ENCODE measurements at regions not wholly inside any gene's neighbourhood (a gene's known extent, or its start where the extent isn't known, plus 50 kb on each side); places are given as distances from the start of the nearest gene placed in this dataset.

DNA sequence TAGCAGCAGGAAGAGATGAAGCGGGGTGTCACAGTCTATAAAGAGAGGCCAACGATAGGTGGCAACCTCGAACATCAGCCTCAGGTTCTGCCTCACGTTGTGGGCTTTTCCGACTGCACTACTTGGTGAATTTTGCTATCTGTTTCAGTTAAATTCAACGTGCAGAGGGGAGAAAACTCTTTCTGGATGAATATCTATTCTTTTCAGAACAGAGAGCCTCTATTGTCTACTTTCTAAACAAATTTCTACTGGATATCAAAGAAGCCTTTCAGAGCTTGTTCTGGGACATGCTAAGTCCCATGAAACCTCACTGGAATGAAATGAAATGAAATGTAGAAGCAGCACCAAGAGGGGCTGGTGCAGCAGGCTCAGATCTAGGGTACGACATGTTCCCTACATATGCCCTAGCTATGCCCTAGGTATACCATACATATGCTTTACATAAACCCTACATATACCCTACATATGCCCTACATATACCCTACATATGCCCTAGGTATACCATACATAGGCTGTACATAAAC, 116.5 kb upstream of the TRIM2 start:
- WGBS, 2 donors = 58 to 67% methylated on average over 7 of the region's 7 CpGs
- Histone ChIP-seq H3K9me3 (no peaks in the 10 kb centered on the region), H3K27ac (peak overlapping the region in 3 of 4 donors; percentile 11 to 85 (median 65)), H3K27me3 (no peaks in the 10 kb centered on the region), H3K36me3 (no peaks in the 10 kb centered on the region), H3K4me1 (peaks cover 0 to 62% (median 33%) of the 10 kb centered on the region in 4 donors), H3K4me3 (no peak overlapping the region)
- TF ChIP-seq POLR2A (IDR thresholded peaks at IDR 0.05) (no peak), EP300 (IDR thresholded peaks at IDR 0.05) (no peak)
- TF ChIP-seq, protein P1, sequence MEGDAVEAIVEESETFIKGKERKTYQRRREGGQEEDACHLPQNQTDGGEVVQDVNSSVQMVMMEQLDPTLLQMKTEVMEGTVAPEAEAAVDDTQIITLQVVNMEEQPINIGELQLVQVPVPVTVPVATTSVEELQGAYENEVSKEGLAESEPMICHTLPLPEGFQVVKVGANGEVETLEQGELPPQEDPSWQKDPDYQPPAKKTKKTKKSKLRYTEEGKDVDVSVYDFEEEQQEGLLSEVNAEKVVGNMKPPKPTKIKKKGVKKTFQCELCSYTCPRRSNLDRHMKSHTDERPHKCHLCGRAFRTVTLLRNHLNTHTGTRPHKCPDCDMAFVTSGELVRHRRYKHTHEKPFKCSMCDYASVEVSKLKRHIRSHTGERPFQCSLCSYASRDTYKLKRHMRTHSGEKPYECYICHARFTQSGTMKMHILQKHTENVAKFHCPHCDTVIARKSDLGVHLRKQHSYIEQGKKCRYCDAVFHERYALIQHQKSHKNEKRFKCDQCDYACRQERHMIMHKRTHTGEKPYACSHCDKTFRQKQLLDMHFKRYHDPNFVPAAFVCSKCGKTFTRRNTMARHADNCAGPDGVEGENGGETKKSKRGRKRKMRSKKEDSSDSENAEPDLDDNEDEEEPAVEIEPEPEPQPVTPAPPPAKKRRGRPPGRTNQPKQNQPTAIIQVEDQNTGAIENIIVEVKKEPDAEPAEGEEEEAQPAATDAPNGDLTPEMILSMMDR (IDR thresholded peaks at IDR 0.05) = no peak
- no peak for DNase-seq (ENCODE audit: low spot score in 2 of 2)

DNA sequence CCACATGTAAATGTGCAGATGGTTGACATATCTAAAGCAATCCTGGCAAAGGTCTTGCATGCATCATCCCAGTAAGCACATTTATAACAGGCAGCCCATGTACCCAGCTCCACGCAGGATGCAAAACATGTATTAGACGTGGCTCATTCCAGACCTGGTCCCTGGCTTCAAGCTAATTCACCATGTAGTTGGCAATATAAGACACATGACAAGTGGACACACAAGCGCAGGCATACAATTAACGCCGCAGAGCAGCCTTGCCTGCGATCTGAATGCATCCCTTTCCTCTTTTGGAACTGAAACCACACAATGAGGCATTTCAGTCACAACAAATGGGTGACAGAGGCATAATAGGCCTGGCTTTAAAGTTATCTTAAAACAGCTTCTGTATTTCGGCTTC, 114.5 kb upstream of the TRIM2 start:
- peak overlapping the region in 2 of 4 donors; percentile 65 to 85 for H3K27ac ChIP-seq
- H3K9me3 ChIP-seq = peaks cover 0 to 3% (median 0%) of the 10 kb centered on the region in 4 donors
- 46 to 54% methylated on average over 7 of the region's 7 CpGs for WGBS, 2 donors
- TF ChIP-seq POLR2A (IDR thresholded peaks at IDR 0.05) = no peak
- TF ChIP-seq EP300 (IDR thresholded peaks at IDR 0.05) = no peak
- TF ChIP-seq, protein P1 (IDR thresholded peaks at IDR 0.05) = no peak
- H3K27me3 ChIP-seq = no peaks in the 10 kb centered on the region
- no peak overlapping the region for H3K4me3 ChIP-seq
- DNase-seq (ENCODE audit: low spot score in 2 of 2) = no peak
- peaks cover 0 to 54% (median 26%) of the 10 kb centered on the region in 4 donors for H3K4me1 ChIP-seq
- no peaks in the 10 kb centered on the region for H3K36me3 ChIP-seq

DNA sequence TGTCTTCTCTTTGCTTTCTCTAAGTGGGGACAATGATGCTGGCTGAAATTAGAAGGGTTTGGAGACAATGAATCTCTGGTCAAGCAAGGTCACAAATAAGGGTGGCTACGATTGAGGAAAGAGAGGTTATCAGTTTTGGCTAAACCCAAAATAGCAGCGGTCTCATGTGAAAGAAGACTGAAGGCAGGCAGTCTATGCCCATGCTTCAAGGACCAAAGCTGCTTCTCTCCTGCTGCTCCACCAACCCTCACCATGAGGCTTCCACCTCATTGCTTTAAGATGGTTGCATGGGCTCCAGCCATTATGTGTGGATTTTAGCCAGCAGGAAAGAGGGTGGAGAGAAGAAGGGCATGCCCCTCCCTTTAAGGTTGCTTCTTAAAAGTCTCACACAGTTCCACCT, 114.1 kb upstream of the TRIM2 start:
- peaks cover 0 to 51% (median 21%) of the 10 kb centered on the region in 4 donors for H3K4me1 ChIP-seq
- TF ChIP-seq POLR2A (IDR thresholded peaks at IDR 0.05) (no peak), EP300 (IDR thresholded peaks at IDR 0.05) (no peak)
- TF ChIP-seq, protein P1 (IDR thresholded peaks at IDR 0.05) = no peak
- no peak for DNase-seq (ENCODE audit: low spot score in 2 of 2)
- no peaks in the 10 kb centered on the region for H3K27me3 ChIP-seq
- H3K36me3 ChIP-seq = no peaks in the 10 kb centered on the region
- H3K27ac ChIP-seq = peak overlapping the region in 2 of 4 donors; percentile 65 to 85
- peaks cover 0 to 3% (median 0%) of the 10 kb centered on the region in 4 donors for H3K9me3 ChIP-seq
- WGBS, 2 donors = 68 to 75% methylated on average over 2 of the region's 2 CpGs
- no peak overlapping the region for H3K4me3 ChIP-seq

DNA sequence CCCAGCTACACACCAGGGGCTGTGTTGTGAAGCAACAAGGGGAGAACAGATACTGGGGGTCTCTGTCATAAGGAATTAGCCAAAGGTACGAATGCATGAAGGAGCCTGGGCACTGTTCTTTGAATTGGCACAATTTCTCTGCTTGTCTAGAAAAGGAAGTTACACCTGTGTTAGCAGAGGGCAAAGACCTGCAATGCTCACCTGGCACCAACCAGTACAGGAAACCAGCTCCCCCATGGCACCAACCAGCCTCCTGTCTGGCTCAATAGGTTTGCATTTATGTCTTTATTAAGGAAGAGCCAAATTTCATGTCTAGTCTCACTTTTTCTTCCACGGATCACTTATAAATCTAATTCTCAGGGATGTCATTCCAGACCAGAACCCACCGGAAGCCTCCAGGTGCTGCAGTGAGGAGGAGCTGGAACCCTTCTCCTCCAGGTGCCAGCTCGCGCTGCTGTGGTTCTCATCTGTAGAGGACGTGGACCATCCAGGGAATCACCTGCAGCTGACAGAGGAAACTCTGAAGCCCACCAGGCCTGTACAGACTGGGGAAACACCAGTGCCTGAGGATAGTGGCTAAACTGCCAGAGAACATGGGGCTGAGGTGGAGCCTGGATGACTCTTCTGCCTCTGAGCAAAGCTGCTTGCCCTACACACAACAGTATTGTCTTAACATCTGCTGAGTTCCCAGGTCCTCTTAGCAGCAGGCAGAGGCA, 113.4 kb upstream of the TRIM2 start:
- H3K36me3 ChIP-seq = no peaks in the 10 kb centered on the region
- DNase-seq (ENCODE audit: low spot score in 2 of 2) = no peak
- TF ChIP-seq, protein P1 (IDR thresholded peaks at IDR 0.05) = no peak
- no peak for TF ChIP-seq EP300 (IDR thresholded peaks at IDR 0.05)
- no peak for TF ChIP-seq POLR2A (IDR thresholded peaks at IDR 0.05)
- H3K9me3 ChIP-seq = peaks cover 0 to 3% (median 0%) of the 10 kb centered on the region in 4 donors
- H3K4me3 ChIP-seq = no peak overlapping the region
- 92 to 93% methylated on average over 6 of the region's 6 CpGs for WGBS, 2 donors
- no peak overlapping the region for H3K27ac ChIP-seq
- H3K27me3 ChIP-seq = no peaks in the 10 kb centered on the region
- peaks cover 0 to 44% (median 17%) of the 10 kb centered on the region in 4 donors for H3K4me1 ChIP-seq

DNA sequence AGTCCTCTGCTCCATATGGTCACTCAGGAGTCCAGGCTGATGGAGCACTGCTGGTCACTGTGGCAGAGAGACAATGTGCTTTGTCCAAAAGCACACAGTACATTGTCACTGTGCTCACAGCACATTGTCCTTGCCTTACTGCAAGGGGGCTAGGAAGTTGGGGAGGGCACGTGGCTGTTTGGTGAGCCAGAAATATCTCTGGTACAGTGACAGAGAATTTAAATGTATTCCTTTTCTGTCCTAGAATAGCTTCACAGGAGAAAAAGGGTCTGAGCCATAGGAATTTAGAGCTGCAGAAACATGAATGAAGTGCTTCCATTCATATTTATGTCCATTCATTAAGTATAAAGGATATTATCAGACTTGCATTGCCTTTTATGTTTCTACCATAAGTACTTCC, 110.8 kb upstream of the TRIM2 start:
- Histone ChIP-seq H3K4me3 (no peak overlapping the region), H3K9me3 (peaks cover 0 to 3% (median 0%) of the 10 kb centered on the region in 4 donors), H3K27ac (no peak overlapping the region), H3K36me3 (no peaks in the 10 kb centered on the region), H3K4me1 (peaks cover 0 to 32% (median 8%) of the 10 kb centered on the region in 4 donors), H3K27me3 (no peaks in the 10 kb centered on the region)
- WGBS, 2 donors = 33 to 44% methylated on average over 1 of the region's 1 CpG
- no peak for DNase-seq (ENCODE audit: low spot score in 2 of 2)
- no peak for TF ChIP-seq POLR2A (IDR thresholded peaks at IDR 0.05)

Data from tibial nerve (tissue), 4 donors.